Stimulated activated naive CD8-positive, alpha-beta T cell treated with anti-CD3 and anti-CD28 coated beads, Interleukin-15, amount 100 ng/mL, for 72 hours (primary cell): ENCODE measurements at regions not wholly inside any gene's neighbourhood (a gene's known extent, or its start where the extent isn't known, plus 50 kb on each side); places are given as distances from the start of the nearest gene placed in this dataset.
"Not testable (repeated sequence)": the region's sequence is repeated elsewhere in the genome, so short reads cannot be mapped to it uniquely, and the experiment has no call there.

Experiments
- ATAC-seq: fragments of 150-1000 bp; cut with Tn5 transposase; 2 replicates; pipeline ENCODE4 v1.10.0; 2021; ENCODE audit warnings: mild to moderate bottlenecking, moderate library complexity
- DNase-seq, 2 donors: peaks; one replicate each; pipeline ENCODE4 v3.0.0; 2021 to 2022
- H3K27ac Mint-ChIP-seq, 2 donors: one replicate each; pipeline ENCODE4 v1.8.0; 2022; ENCODE audit warnings: mild to moderate bottlenecking in 2 of 2, mixed read lengths in 2 of 2, moderate library complexity in 2 of 2
- H3K27me3 Mint-ChIP-seq: one replicate; pipeline ENCODE4 v1.8.0; 2022; ENCODE audit warnings: mixed read lengths
- H3K4me1 Mint-ChIP-seq: one replicate; pipeline ENCODE4 v1.8.0; 2022; ENCODE audit warnings: mild to moderate bottlenecking, mixed read lengths
- H3K4me3 Mint-ChIP-seq, 2 donors: one replicate each; pipeline ENCODE4 v1.8.0; 2022; ENCODE audit warnings: mild to moderate bottlenecking in 2 of 2, mixed read lengths in 2 of 2, moderate library complexity in 1 of 2
- H3K9me3 Mint-ChIP-seq, 2 donors: one replicate each; pipeline ENCODE4 v1.8.0; 2022; ENCODE audit warnings: mixed read lengths in 2 of 2

- not testable (repeated sequence) for H3K4me3 Mint-ChIP-seq, H3K27me3 Mint-ChIP-seq, H3K9me3 Mint-ChIP-seq, H3K4me1 Mint-ChIP-seq, ATAC-seq, H3K27ac Mint-ChIP-seq, DNase-seq
These were observed 126.1 kb upstream of the PLS3 start for GRCh38 chrX:115434834-115435233.

- H3K9me3 Mint-ChIP-seq, result peaks cover 0 to 5% of the 10 kb centered on the region in 2 donors
- ATAC-seq, result no peak
- no peaks in the 10 kb centered on the region for H3K4me1 Mint-ChIP-seq
- H3K27me3 Mint-ChIP-seq, result no peaks in the 10 kb centered on the region
- H3K27ac Mint-ChIP-seq, result no peak overlapping the region
- no peak for DNase-seq
- no peak overlapping the region for H3K4me3 Mint-ChIP-seq
These were observed 123.0 kb upstream of the PLS3 start for GRCh38 chrX:115437841-115438595.

- H3K27ac Mint-ChIP-seq, result no peak overlapping the region
- ATAC-seq, result no peak
- no peak overlapping the region for H3K4me3 Mint-ChIP-seq
- no peaks in the 10 kb centered on the region for H3K4me1 Mint-ChIP-seq
- no peaks in the 10 kb centered on the region for H3K9me3 Mint-ChIP-seq
- no peaks in the 10 kb centered on the region for H3K27me3 Mint-ChIP-seq
- no peak for DNase-seq
These were observed 112.8 kb upstream of the PLS3 start for GRCh38 chrX:115448146-115448545.

GRCh38 chrX:115449742-115450141 lies 111.2 kb upstream of the PLS3 start:
- no peak for ATAC-seq
- H3K4me1 Mint-ChIP-seq, result no peaks in the 10 kb centered on the region
- H3K9me3 Mint-ChIP-seq, result no peaks in the 10 kb centered on the region
- H3K27me3 Mint-ChIP-seq, result no peaks in the 10 kb centered on the region
- no peak overlapping the region for H3K27ac Mint-ChIP-seq
- H3K4me3 Mint-ChIP-seq, result no peak overlapping the region
- DNase-seq, result no peak

- Mint-ChIP-seq H3K9me3 (no peaks in the 10 kb centered on the region), H3K27me3 (no peaks in the 10 kb centered on the region), H3K27ac (no peak overlapping the region), H3K4me1 (no peaks in the 10 kb centered on the region), H3K4me3 (no peak overlapping the region)
- DNase-seq (no peak), ATAC-seq (no peak)
These were observed 108.7 kb upstream of the PLS3 start for GRCh38 chrX:115452251-115452650.

- Mint-ChIP-seq H3K9me3 (no peaks in the 10 kb centered on the region), H3K27me3 (no peaks in the 10 kb centered on the region), H3K4me3 (no peak overlapping the region), H3K4me1 (no peaks in the 10 kb centered on the region), H3K27ac (no peak overlapping the region)
- ATAC-seq, result no peak
- no peak for DNase-seq
These were observed 100.8 kb upstream of the PLS3 start for GRCh38 chrX:115459883-115460880.

GRCh38 chrX:115462406-115462805 lies 98.6 kb upstream of the PLS3 start:
- DNase-seq (no peak), ATAC-seq (no peak)
- Mint-ChIP-seq H3K27ac (no peak overlapping the region), H3K9me3 (no peaks in the 10 kb centered on the region), H3K4me3 (no peak overlapping the region), H3K4me1 (no peaks in the 10 kb centered on the region), H3K27me3 (no peaks in the 10 kb centered on the region)

GRCh38 chrX:115467961-115468360 lies 93.0 kb upstream of the PLS3 start:
- Mint-ChIP-seq H3K27me3 (no peaks in the 10 kb centered on the region), H3K27ac (no peak overlapping the region), H3K9me3 (no peaks in the 10 kb centered on the region), H3K4me3 (no peak overlapping the region), H3K4me1 (no peaks in the 10 kb centered on the region)
- ATAC-seq (no peak), DNase-seq (no peak)

- Mint-ChIP-seq H3K27me3 (no peaks in the 10 kb centered on the region), H3K4me3 (no peak overlapping the region), H3K9me3 (no peaks in the 10 kb centered on the region), H3K4me1 (no peaks in the 10 kb centered on the region), H3K27ac (no peak overlapping the region)
- DNase-seq (no peak), ATAC-seq (no peak)
These were observed 88.8 kb upstream of the PLS3 start for GRCh38 chrX:115472131-115472530.

GRCh38 chrX:115486510-115486909 lies 74.5 kb upstream of the PLS3 start:
- ATAC-seq (no peak), DNase-seq (no peak)
- Mint-ChIP-seq H3K4me1 (no peaks in the 10 kb centered on the region), H3K9me3 (no peaks in the 10 kb centered on the region), H3K4me3 (no peak overlapping the region), H3K27me3 (no peaks in the 10 kb centered on the region), H3K27ac (no peak overlapping the region)

- Mint-ChIP-seq H3K27ac (no peak overlapping the region), H3K4me3 (no peak overlapping the region), H3K27me3 (no peaks in the 10 kb centered on the region), H3K9me3 (no peaks in the 10 kb centered on the region), H3K4me1 (no peaks in the 10 kb centered on the region)
- ATAC-seq, result no peak
- DNase-seq, result no peak
These were observed 73.4 kb upstream of the PLS3 start for GRCh38 chrX:115487608-115488007.

- H3K27me3 Mint-ChIP-seq, result no peaks in the 10 kb centered on the region
- H3K4me3 Mint-ChIP-seq, result no peak overlapping the region
- no peaks in the 10 kb centered on the region for H3K9me3 Mint-ChIP-seq
- H3K4me1 Mint-ChIP-seq, result no peaks in the 10 kb centered on the region
- no peak overlapping the region for H3K27ac Mint-ChIP-seq
- DNase-seq, result no peak
- no peak for ATAC-seq
These were observed 70.2 kb upstream of the PLS3 start for GRCh38 chrX:115490814-115491213.

- no peaks in the 10 kb centered on the region for H3K9me3 Mint-ChIP-seq
- H3K4me1 Mint-ChIP-seq, result no peaks in the 10 kb centered on the region
- no peaks in the 10 kb centered on the region for H3K27me3 Mint-ChIP-seq
- no peak overlapping the region for H3K4me3 Mint-ChIP-seq
- ATAC-seq (no peak), DNase-seq (no peak)
- H3K27ac Mint-ChIP-seq, result no peak overlapping the region
These were observed 69.2 kb upstream of the PLS3 start for GRCh38 chrX:115491766-115492165.

- Mint-ChIP-seq H3K4me1 (no peaks in the 10 kb centered on the region), H3K9me3 (no peaks in the 10 kb centered on the region), H3K4me3 (no peak overlapping the region), H3K27me3 (no peaks in the 10 kb centered on the region), H3K27ac (no peak overlapping the region)
- DNase-seq, result no peak
- no peak for ATAC-seq
These were observed 68.0 kb upstream of the PLS3 start for GRCh38 chrX:115493015-115493414.

GRCh38 chrX:115494161-115494560 lies 66.8 kb upstream of the PLS3 start:
- Mint-ChIP-seq H3K4me1 (no peaks in the 10 kb centered on the region), H3K9me3 (no peaks in the 10 kb centered on the region), H3K4me3 (no peak overlapping the region), H3K27me3 (no peaks in the 10 kb centered on the region), H3K27ac (no peak overlapping the region)
- no peak for DNase-seq
- no peak for ATAC-seq

GRCh38 chrX:115499112-115499805 lies 61.7 kb upstream of the PLS3 start:
- DNase-seq, result no peak
- Mint-ChIP-seq H3K4me3 (no peak overlapping the region), H3K9me3 (no peaks in the 10 kb centered on the region), H3K4me1 (no peaks in the 10 kb centered on the region), H3K27me3 (no peaks in the 10 kb centered on the region), H3K27ac (peak overlapping the region in 1 of 2 donors; percentile 66)
- ATAC-seq, result no peak
